GM06990 (cell line): ENCODE measurements at regions not wholly inside any gene's neighbourhood (a gene's known extent, or its start where the extent isn't known, plus 50 kb on each side); places are given as distances from the start of the nearest gene placed in this dataset.
"Not testable (repeated sequence)": the region's sequence is repeated elsewhere in the genome, so short reads cannot be mapped to it uniquely, and the experiment has no call there.

Source experiments
- DNase-seq: peaks from one replicate; pipeline ENCODE4 v3.0.0-alpha.2; 2011; ENCODE audit not compliant: insufficient read length; ENCODE audit errors: extremely low read depth
- H3K27me3 ChIP-seq: replicated peaks from 2 replicates; pipeline ENCODE4 v1.6.0; 2011; ENCODE audit warnings: low read length; ENCODE audit not compliant: control insufficient read depth, insufficient read depth
- H3K36me3 ChIP-seq: 2 replicates; pipeline ENCODE4 v1.5.1; 2011; ENCODE audit warnings: low read length; ENCODE audit not compliant: control insufficient read depth, insufficient read depth
- H3K4me3 ChIP-seq: replicated peaks from 2 replicates; pipeline ENCODE4 v1.5.1; 2011; ENCODE audit warnings: low read depth, mild to moderate bottlenecking, control low read depth, low read length
- TF ChIP-seq, protein P1 (sequence below): IDR thresholded peaks from 2 replicates; pipeline ENCODE4 v1.5.1; 2011; ENCODE audit warnings: low read length, control low read depth, mild to moderate bottlenecking, inconsistent platforms; ENCODE audit not compliant: insufficient read depth, poor library complexity, severe bottlenecking

- DNase-seq = no peak
- Histone ChIP-seq H3K27me3 (no peaks in the 10 kb centered on the region), H3K4me3 (no peak overlapping the region), H3K36me3 (no peaks in the 10 kb centered on the region)
- TF ChIP-seq, protein P1, sequence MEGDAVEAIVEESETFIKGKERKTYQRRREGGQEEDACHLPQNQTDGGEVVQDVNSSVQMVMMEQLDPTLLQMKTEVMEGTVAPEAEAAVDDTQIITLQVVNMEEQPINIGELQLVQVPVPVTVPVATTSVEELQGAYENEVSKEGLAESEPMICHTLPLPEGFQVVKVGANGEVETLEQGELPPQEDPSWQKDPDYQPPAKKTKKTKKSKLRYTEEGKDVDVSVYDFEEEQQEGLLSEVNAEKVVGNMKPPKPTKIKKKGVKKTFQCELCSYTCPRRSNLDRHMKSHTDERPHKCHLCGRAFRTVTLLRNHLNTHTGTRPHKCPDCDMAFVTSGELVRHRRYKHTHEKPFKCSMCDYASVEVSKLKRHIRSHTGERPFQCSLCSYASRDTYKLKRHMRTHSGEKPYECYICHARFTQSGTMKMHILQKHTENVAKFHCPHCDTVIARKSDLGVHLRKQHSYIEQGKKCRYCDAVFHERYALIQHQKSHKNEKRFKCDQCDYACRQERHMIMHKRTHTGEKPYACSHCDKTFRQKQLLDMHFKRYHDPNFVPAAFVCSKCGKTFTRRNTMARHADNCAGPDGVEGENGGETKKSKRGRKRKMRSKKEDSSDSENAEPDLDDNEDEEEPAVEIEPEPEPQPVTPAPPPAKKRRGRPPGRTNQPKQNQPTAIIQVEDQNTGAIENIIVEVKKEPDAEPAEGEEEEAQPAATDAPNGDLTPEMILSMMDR = peak; percentile 22
Observed at GRCh38 chr2:195533771-195534642, 123.0 kb upstream of the SLC39A10 start.

GRCh38 chr2:195532628-195533271 is 124.3 kb upstream of the SLC39A10 start:
- H3K27me3 ChIP-seq = no peaks in the 10 kb centered on the region
- DNase-seq = peak; percentile 28
- H3K4me3 ChIP-seq = peak overlapping the region; percentile 53
- no peaks in the 10 kb centered on the region for H3K36me3 ChIP-seq
- TF ChIP-seq, protein P1 = no peak

GRCh38 chr2:195532255-195532627 is 124.8 kb upstream of the SLC39A10 start:
- TF ChIP-seq, protein P1 = no peak
- Histone ChIP-seq H3K4me3 (no peak overlapping the region), H3K36me3 (no peaks in the 10 kb centered on the region), H3K27me3 (no peaks in the 10 kb centered on the region)
- no peak for DNase-seq

GRCh38 chr2:195531754-195532153 is 125.3 kb upstream of the SLC39A10 start:
- Histone ChIP-seq H3K27me3 (no peaks in the 10 kb centered on the region), H3K36me3 (no peaks in the 10 kb centered on the region), H3K4me3 (no peak overlapping the region)
- no peak for DNase-seq
- TF ChIP-seq, protein P1 = no peak

DNA sequence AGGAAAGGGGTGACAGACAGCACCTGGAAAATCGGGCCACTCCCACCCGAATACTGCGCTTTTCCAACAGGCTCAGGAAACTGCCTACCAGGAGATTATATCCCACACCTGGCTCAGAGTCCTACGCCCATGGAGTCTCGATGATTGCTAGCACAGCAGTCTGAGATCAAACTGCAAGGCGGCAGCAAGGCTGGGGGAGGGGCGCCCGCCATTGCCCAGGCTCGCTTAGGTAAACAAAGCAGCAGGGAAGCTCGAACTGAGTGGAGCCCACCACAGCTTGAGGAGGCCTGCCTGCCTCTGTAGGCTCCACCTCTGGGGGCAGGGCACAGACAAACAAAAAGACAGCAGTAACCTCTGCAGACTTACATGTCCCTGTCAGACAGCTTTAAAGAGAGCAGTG is 133.8 kb upstream of the SLC39A10 start:
- not testable (repeated sequence) for H3K36me3 ChIP-seq, DNase-seq, H3K4me3 ChIP-seq, H3K27me3 ChIP-seq

DNA sequence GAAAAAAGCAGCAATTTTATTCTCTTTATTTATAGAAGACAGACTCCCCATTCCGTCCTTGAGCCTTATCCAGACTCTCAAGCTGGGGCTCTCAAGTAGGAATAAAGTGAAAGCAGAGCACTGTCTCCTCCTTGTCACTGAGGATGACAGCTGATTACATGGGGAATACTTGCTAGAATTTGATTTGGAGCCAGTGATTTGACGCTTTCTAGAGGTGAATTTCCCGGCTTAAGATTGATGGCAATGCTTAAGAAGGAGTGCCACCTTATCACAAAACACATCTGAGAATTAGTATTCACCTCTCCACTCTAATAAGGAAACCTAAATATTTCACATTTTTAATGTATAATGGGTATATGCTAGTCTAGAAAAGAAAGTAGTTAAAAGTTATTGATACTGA is 135.4 kb upstream of the SLC39A10 start:
- no peak overlapping the region for H3K4me3 ChIP-seq
- no peaks in the 10 kb centered on the region for H3K36me3 ChIP-seq
- no peaks in the 10 kb centered on the region for H3K27me3 ChIP-seq
- TF ChIP-seq, protein P1 = no peak
- DNase-seq = no peak
